ENCODE measurements at regions not wholly inside any gene's neighbourhood (a gene's known extent, or its start where the extent isn't known, plus 50 kb on each side); places are given as distances from the start of the nearest gene placed in this dataset.

GRCh38 chr16:77067900-77068299, 123.1 kb upstream of the MON1B start:
- H3K79me2 ChIP-seq (ENCODE audit: insufficient read depth, low read length): no peaks in the 10 kb centered on the region
- no peak overlapping the region for H3K4me3 ChIP-seq (ENCODE audit: low read length, poor library complexity, severe bottlenecking)
- no peak overlapping the region for H3K4me2 ChIP-seq (ENCODE audit: low read depth, low read length, poor library complexity, severe bottlenecking)

DNA sequence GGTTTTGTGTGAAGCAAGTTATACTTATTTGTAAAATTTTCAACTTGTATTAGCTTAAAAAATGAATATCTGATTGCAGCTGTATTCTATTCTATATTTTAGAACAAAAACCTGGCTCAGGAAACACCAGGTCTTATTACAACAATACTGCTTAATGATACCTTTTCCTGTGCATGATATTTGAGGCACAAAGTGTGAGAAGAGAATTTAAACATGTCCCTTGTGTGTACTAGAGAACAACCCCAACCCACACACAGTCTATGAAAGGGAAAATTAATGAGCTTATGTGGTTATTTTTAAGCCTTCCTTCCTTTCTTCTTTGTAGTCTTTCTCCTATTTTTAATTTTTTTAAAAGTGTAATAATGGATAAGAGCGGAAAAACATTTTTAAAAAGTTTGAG, 122.6 kb upstream of the MON1B start:
- no peak overlapping the region for H2AFZ ChIP-seq (ENCODE audit: low read length)

More at GRCh38 chr16:77067900-77068299, 123.1 kb upstream of the MON1B start:
- no peaks in the 10 kb centered on the region for H3K27me3 ChIP-seq (ENCODE audit: insufficient read depth, low read length, poor library complexity, severe bottlenecking)
- H3K9ac ChIP-seq (ENCODE audit: low read depth, low read length, poor library complexity, severe bottlenecking): no peak overlapping the region
- H3K9me3 ChIP-seq (ENCODE audit: insufficient read depth, low read depth, low read length): no peaks in the 10 kb centered on the region
- no peaks in the 10 kb centered on the region for H3K4me1 ChIP-seq (ENCODE audit: insufficient read depth, low read length, poor library complexity, severe bottlenecking)
- no peak for TF ChIP-seq EZH2phosphoT487 (IDR thresholded peaks at IDR 0.05; ENCODE audit: borderline replicate concordance)
- TF ChIP-seq, protein P1, sequence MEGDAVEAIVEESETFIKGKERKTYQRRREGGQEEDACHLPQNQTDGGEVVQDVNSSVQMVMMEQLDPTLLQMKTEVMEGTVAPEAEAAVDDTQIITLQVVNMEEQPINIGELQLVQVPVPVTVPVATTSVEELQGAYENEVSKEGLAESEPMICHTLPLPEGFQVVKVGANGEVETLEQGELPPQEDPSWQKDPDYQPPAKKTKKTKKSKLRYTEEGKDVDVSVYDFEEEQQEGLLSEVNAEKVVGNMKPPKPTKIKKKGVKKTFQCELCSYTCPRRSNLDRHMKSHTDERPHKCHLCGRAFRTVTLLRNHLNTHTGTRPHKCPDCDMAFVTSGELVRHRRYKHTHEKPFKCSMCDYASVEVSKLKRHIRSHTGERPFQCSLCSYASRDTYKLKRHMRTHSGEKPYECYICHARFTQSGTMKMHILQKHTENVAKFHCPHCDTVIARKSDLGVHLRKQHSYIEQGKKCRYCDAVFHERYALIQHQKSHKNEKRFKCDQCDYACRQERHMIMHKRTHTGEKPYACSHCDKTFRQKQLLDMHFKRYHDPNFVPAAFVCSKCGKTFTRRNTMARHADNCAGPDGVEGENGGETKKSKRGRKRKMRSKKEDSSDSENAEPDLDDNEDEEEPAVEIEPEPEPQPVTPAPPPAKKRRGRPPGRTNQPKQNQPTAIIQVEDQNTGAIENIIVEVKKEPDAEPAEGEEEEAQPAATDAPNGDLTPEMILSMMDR (conservative IDR thresholded peaks at IDR 0.05; ENCODE audit: low read length): no peak
- no peak overlapping the region for H2AFZ ChIP-seq (ENCODE audit: low read length)
- no peaks in the 10 kb centered on the region for H3F3A ChIP-seq (ENCODE audit: low read depth)
- no peaks in the 10 kb centered on the region for H3K36me3 ChIP-seq (ENCODE audit: insufficient read depth, low read length)
- H3K9me2 ChIP-seq (replicated peaks; ENCODE audit: low read depth, low read length): no peaks in the 10 kb centered on the region
- no peaks in the 10 kb centered on the region for H4K20me1 ChIP-seq (ENCODE audit: insufficient read depth, low read length, poor library complexity, severe bottlenecking)

DNA sequence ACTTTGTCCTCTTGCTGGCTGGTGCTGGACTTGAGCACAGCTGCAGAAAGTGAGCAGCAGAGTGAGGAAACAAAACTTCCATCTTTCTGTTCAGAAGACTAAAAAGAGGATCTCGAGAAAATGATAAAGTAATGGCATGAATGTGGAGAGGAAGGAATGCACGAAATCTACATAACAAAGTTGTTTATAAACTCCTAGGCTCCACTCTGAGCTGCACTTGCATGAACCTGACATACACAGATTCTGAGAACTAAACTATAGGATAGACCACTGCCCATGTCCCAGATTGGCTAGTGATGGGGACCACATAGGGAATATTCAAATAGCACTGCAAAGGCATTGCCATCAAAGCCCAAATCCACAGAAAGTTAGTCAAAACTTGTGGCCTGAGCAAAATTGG, 121.1 kb upstream of the MON1B start:
- no peak overlapping the region for H3K9ac ChIP-seq (ENCODE audit: low read depth, low read length, poor library complexity, severe bottlenecking)
- no peaks in the 10 kb centered on the region for H3K4me1 ChIP-seq (ENCODE audit: insufficient read depth, low read length, poor library complexity, severe bottlenecking)
- no peak overlapping the region for H2AFZ ChIP-seq (ENCODE audit: low read length)
- no peak overlapping the region for H3K4me2 ChIP-seq (ENCODE audit: low read depth, low read length, poor library complexity, severe bottlenecking)
- H4K20me1 ChIP-seq (ENCODE audit: insufficient read depth, low read length, poor library complexity, severe bottlenecking): no peaks in the 10 kb centered on the region
- no peak for TF ChIP-seq EZH2phosphoT487 (IDR thresholded peaks at IDR 0.05; ENCODE audit: borderline replicate concordance)
- TF ChIP-seq, protein P1 (conservative IDR thresholded peaks at IDR 0.05; ENCODE audit: low read length): no peak
- H3K4me3 ChIP-seq (ENCODE audit: low read length, poor library complexity, severe bottlenecking): no peak overlapping the region
- no peaks in the 10 kb centered on the region for H3K79me2 ChIP-seq (ENCODE audit: insufficient read depth, low read length)
- no peaks in the 10 kb centered on the region for H3K9me3 ChIP-seq (ENCODE audit: insufficient read depth, low read depth, low read length)
- H3K36me3 ChIP-seq (ENCODE audit: insufficient read depth, low read length): no peaks in the 10 kb centered on the region
- H3K9me2 ChIP-seq (replicated peaks; ENCODE audit: low read depth, low read length): no peaks in the 10 kb centered on the region
- H3F3A ChIP-seq (ENCODE audit: low read depth): no peaks in the 10 kb centered on the region
- no peaks in the 10 kb centered on the region for H3K27me3 ChIP-seq (ENCODE audit: insufficient read depth, low read length, poor library complexity, severe bottlenecking)

More for the DNA sequence above, 122.6 kb upstream of the MON1B start:
- no peaks in the 10 kb centered on the region for H3K27me3 ChIP-seq (ENCODE audit: insufficient read depth, low read length, poor library complexity, severe bottlenecking)
- H3K9ac ChIP-seq (ENCODE audit: low read depth, low read length, poor library complexity, severe bottlenecking): no peak overlapping the region
- no peak for TF ChIP-seq EZH2phosphoT487 (IDR thresholded peaks at IDR 0.05; ENCODE audit: borderline replicate concordance)
- TF ChIP-seq, protein P1 (conservative IDR thresholded peaks at IDR 0.05; ENCODE audit: low read length): no peak
- H3K9me3 ChIP-seq (ENCODE audit: insufficient read depth, low read depth, low read length): no peaks in the 10 kb centered on the region
- no peak overlapping the region for H3K4me2 ChIP-seq (ENCODE audit: low read depth, low read length, poor library complexity, severe bottlenecking)
- no peaks in the 10 kb centered on the region for H3K4me1 ChIP-seq (ENCODE audit: insufficient read depth, low read length, poor library complexity, severe bottlenecking)
- H3K79me2 ChIP-seq (ENCODE audit: insufficient read depth, low read length): no peaks in the 10 kb centered on the region
- H3F3A ChIP-seq (ENCODE audit: low read depth): no peaks in the 10 kb centered on the region
- no peaks in the 10 kb centered on the region for H4K20me1 ChIP-seq (ENCODE audit: insufficient read depth, low read length, poor library complexity, severe bottlenecking)
- H3K4me3 ChIP-seq (ENCODE audit: low read length, poor library complexity, severe bottlenecking): no peak overlapping the region
- H3K36me3 ChIP-seq (ENCODE audit: insufficient read depth, low read length): no peaks in the 10 kb centered on the region
- H3K9me2 ChIP-seq (replicated peaks; ENCODE audit: low read depth, low read length): no peaks in the 10 kb centered on the region
